Heart left ventricle (tissue), 13 donors: ENCODE measurements at regions not wholly inside any gene's neighbourhood (a gene's known extent, or its start where the extent isn't known, plus 50 kb on each side); places are given as distances from the start of the nearest gene placed in this dataset.

ENCODE experiments used
- POLR2A ChIP-seq, 2 donors: fragments of 450-650 bp; IDR thresholded peaks; one replicate each; pipeline ENCODE4 v1.6.1; 2017; ENCODE audit warnings: antibody characterized with exemption in 2 of 2, mild to moderate bottlenecking in 2 of 2, moderate library complexity in 2 of 2
- TF ChIP-seq, protein P1 (sequence below), 12 donors: fragments of 200-600 bp; sonication (generic) in 4 of 12; IDR thresholded peaks; one replicate each; pipeline versions ENCODE4 v1.5.0 to v1.8.0; 2018 to 2022; ENCODE audit warnings: antibody characterized with exemption in 12 of 12, mild to moderate bottlenecking in 5 of 12
- donor health status: ischemic (EF 13 %, LVEDD 7.1; RV severe dilation, severe dysfunction).
- donor health status: DM: no; HTN: yes; CAD: no.
- donor health status: DM: no; HTN: no; CAD: no.
- donor health status: ischemic (EF 25% LVEDD 6.9; RV normal size, moderate dysfunction).
- donor health status: ischemic (EF 25% LVEDD 5.7; RV mildly dilated, moderate dysfunction).
- donor health status: ischemic (EF 35%, LVEDD 5.7; RV mildly dilated, moderate dysfunction).
- donor health status: nonischemic (EF 11% LVEDD 7.7; RV severe dilation, severe dysfunction).
- donor health status: DM: yes; HTN: yes; CAD: no.
- donor health status: PGD.
- donor health status: ischemic (EF 29% LVEDD 5.4; RV normal size, mild dysfunction).
- donor health status: nonischemic (EF 23%, LVEDD 6.1; RV moderate dilation, normal function).

DNA sequence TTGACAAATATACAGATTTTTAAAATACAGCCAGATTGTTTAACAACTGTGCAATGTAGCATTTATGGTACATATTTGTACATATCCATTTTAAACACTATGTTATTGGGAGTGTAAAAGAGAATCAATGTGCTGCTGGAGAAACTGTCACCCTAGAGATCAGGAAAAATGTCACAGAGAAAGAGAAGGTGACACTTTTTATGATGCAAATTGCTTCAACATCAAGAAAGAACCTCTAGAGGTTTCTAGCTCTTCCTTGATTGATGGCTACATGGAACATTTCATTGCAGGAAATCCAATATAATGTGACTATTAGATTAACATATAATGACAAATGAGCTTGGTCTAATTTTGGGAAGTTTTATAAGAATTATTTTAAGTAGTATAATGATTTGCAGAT, 1491.2 kb upstream of the PCDH20 start:
- TF ChIP-seq POLR2A (IDR thresholded peaks at IDR 0.05) = no peak
- TF ChIP-seq, protein P1, sequence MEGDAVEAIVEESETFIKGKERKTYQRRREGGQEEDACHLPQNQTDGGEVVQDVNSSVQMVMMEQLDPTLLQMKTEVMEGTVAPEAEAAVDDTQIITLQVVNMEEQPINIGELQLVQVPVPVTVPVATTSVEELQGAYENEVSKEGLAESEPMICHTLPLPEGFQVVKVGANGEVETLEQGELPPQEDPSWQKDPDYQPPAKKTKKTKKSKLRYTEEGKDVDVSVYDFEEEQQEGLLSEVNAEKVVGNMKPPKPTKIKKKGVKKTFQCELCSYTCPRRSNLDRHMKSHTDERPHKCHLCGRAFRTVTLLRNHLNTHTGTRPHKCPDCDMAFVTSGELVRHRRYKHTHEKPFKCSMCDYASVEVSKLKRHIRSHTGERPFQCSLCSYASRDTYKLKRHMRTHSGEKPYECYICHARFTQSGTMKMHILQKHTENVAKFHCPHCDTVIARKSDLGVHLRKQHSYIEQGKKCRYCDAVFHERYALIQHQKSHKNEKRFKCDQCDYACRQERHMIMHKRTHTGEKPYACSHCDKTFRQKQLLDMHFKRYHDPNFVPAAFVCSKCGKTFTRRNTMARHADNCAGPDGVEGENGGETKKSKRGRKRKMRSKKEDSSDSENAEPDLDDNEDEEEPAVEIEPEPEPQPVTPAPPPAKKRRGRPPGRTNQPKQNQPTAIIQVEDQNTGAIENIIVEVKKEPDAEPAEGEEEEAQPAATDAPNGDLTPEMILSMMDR (IDR thresholded peaks at IDR 0.05) = no peak
